NCI-H2196 (cell line): ENCODE measurements at regions not wholly inside any gene's neighbourhood (a gene's known extent, or its start where the extent isn't known, plus 50 kb on each side); places are given as distances from the start of the nearest gene placed in this dataset.
A peak's percentile ranks its signal among the peaks of the same experiment; 100 is the strongest.

ENCODE experiments used
- DNase-seq: peaks from one replicate; lab custom pipeline; 2025; ENCODE audit not compliant: unreplicated experiment; lab: John Stamatoyannopoulos, UW

DNA sequence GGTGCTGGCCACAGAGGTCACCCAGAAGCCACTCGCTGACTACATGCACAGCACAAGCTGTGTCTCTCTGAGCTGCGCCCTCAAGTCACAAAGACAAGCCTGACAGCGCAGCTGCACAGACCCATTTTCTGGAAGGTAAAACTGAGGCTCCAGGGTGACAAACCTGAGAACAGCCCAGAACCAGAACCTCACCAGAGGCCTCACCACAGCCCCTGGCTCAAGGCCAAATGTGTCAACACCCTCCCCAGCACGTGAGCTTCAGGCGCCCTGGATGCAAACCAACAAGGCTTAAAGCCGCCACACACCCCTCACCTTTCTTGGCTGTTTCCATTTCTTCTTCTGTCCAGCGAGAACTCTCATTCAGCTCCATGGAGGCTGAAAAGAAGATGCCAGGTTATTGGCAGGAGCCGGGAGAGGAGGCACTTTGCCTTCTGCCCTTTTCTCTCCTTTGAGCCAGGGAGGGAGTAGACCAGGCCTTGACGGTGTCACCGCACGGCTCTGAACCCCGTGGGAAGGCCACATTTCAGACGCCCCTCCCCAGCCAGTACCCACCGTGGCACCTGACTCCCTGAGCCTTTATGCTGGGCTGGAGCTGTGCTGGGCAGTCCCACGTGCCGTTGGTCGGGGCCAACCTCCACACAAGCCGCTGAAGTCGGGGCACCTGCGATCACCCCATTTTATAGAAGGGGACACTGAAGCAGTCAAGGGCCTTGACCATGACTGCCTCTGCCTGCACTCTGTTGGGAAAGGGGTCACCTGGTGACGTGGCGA lies 103.1 kb downstream of the RFLNA start:
- peak; percentile 66 for DNase-seq

DNA sequence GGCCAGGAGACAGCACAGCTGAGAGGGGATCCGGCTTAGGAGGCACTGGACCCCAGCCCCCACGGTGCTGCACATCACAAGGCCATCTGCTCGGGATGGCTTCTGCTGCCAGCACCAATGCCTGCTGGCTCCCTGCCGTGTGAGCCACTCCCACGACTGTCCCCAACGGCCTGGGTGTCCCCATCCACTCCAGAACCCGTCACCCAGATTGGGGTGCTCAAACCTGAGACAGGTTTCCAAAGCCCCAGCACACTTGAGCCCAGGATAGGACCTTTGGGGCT lies 102.4 kb downstream of the RFLNA start:
- no peak for DNase-seq

DNA sequence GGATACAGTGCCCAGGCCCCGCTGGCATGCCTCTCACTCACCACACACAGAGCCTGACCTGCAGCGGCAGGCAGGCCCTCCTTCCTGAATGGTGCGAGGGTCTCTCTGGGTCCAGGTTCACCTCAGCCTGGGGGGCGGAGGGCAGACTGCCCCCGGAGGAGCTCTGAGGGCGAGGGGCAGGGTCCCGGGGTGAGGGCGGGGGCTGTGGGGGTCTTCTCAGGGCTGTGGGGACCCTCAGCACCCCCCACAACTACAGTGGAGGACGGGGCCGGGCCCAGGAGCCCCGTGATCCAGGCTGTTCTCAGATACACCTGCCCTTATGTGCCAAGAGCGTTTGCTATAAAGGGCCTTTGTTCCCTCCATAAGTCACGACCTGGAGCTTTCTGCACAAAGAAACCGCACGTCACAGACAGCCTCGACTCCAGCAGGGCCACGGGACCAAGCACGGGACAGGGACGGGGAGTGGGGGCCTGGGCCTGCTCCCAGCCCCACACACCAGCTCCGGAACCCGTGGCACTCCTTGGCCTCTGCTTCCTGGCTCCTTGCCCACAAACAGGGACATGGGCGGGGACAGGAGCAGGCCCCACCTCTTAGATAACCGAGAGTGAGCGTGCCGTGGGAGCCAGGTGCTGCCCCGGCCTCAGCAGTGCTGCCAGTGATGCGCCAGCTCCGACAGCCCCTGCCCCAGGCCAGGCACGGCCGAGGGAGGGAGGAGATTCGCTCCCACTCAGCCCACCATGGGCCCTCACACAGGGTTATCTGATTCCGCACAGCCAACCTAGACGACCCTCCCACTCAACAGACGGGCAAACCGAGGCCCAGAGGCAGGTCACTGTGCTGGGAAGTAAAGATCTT lies 101.9 kb downstream of the RFLNA start:
- peak; percentile 25 for DNase-seq

DNA sequence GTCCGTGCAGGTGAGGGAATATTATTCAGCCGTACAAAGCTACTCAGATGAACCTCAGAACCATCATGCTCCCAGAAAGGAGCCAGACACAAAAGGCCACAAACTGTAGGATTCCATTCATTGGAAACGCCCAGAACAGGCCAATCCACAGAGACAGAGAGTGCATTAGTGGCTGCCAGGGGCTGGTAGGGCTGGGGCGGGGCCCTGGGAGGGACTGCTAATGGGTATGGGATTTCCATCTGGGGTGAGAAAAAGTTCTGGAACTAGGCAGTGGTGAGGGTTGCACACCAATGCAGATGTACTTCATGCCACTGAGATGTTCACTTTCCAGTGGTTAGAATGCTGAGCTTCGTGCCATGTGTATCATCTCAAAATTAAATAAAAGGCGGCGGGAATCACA lies 101.1 kb downstream of the RFLNA start:
- no peak for DNase-seq

DNA sequence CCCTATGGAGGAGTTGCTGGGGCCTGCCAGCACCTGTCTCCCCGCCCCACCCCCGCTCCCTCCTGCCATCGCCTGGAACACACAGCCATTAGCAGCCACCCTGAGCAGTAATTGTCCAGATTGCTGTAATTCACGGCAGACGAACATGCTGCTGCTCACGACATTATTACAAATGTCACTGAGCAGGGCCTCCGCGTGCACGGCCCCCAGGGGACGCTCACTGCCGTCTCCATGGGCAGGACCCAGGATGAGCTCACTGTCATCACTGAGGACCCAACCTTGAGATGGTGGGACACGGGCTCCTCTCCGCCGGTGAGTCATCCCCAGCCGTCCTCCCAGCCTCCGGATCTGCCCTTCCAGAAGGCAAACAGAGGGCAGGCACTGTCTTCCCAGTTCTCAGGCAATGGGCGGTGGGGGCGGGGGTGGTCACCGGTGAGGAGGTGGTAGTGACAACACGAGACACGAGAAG lies 100.4 kb downstream of the RFLNA start:
- no peak for DNase-seq

DNA sequence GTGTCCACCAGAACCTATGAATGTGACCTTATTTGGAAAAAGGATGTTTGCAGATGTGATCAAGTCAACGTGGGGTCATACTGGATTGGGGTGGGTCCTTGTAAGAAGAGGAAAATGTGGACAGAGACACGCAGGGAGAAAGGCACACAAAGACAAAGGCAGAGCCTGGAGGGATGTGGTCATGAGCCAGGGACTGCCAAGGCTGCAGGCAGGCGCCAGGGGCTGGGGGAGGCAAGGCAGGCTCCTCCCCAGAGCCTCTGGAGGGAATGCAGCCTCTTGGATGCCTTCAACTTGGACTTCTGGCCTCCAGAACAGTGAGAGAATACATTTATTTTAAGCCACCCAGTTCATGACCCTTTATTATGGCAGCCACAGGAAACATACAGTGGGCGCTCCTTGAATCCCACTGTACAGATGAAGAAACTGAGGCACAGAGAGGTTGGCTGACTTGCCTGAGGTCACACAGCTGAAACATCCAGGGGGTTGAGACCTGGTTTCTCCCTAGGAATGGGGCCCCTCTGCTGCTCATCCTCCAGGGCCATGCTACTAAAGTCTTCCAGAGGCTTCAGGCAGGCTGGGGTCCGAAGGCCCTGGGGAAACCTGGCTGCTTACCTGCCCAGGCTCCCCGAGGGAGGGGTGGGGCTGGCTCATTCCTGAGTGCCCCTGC lies 99.7 kb downstream of the RFLNA start:
- no peak for DNase-seq

DNA sequence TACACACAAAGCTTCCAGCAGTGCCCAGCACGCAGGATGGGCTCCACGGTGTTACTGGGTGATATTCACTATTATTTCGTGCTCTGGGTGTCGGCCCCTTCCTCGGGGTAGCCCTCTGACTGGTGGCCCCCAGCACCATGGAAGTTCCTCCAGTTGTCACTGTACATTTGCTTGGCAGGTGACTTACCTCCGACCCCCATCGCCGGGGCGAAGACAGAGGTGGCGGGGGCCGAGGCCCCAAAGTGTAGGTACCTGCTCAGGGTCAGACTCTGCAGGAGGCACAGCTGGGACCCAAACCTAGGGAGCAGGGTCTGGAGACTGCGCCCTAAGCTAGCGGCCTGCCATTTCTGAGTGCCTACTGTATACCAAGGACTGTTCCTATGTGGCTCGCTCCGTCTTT lies 98.9 kb downstream of the RFLNA start:
- no peak for DNase-seq

DNA sequence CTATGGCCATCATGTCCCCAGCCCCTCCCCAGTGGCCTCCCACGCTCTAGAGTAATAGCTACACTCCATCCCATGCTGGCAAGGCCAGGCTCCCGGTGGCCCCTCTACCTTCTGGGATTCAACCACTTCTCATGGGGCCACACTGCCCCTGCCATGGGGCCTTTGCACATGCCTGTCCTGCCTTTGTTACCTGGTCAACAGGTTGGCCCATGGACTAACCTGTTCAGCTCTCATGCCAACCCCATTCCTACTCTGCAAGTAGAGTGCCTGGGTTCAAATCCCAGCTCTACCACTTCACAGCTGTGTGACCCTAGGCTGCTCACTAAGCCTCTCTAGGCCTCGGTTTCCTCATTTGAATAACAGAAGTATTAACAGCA lies 98.5 kb downstream of the RFLNA start:
- DNase-seq = no peak

DNA sequence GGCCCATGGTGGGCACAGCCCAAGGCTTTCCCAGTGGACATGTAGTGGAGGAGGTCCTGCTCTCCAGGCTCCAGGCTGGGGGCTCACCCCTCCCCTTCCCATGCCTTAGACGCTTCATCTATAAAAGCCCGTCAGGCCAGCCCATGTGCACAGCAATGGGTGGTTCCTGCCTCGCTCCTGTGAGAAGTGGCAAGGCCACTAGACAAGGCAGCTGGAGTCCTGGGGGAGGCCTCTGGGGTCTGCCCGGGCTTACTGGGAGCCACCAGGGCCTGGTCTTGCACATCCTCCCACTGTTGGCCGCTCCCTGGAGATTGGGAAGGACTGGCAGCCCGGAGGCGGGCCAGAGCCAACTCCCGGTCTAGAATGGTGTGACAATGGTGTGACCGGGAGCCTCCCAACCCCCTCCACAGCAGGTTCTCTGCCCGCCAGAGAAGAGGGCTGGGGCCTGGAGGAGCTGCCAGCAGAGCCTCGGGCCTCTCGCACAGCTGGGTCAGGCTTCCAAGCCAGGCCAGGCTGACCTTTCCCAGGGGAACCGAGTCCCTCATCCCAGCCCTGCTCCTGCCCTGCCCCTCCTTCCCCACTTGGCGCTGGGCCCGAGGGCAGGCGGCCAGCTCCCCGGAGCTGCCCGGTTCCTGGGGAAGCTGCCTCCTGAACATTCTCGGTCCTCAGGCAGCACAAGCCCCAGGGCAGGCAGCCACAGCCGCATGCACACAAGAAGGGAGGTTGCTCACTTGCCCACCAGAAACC lies 97.9 kb downstream of the RFLNA start:
- DNase-seq = peak; percentile 80

DNA sequence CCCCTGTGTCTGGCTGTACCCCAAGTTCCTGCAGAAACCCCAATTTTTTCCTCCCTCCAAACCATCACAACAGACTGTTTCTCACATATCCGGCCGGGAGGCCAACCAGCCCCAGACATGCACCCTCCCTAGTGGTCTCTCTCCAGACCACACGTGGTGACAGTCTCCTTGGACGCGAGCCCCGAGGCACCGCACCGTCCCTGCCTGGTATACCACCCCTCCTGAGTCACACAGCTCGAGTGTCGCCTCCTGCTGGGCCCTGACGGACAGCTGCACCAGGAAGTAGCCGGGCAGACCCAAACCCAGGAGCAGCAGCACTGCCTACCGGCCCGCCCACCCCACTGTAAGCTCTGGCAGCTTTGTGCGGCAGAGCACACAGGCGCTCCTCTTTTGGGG lies 97.4 kb downstream of the RFLNA start:
- DNase-seq = no peak

DNA sequence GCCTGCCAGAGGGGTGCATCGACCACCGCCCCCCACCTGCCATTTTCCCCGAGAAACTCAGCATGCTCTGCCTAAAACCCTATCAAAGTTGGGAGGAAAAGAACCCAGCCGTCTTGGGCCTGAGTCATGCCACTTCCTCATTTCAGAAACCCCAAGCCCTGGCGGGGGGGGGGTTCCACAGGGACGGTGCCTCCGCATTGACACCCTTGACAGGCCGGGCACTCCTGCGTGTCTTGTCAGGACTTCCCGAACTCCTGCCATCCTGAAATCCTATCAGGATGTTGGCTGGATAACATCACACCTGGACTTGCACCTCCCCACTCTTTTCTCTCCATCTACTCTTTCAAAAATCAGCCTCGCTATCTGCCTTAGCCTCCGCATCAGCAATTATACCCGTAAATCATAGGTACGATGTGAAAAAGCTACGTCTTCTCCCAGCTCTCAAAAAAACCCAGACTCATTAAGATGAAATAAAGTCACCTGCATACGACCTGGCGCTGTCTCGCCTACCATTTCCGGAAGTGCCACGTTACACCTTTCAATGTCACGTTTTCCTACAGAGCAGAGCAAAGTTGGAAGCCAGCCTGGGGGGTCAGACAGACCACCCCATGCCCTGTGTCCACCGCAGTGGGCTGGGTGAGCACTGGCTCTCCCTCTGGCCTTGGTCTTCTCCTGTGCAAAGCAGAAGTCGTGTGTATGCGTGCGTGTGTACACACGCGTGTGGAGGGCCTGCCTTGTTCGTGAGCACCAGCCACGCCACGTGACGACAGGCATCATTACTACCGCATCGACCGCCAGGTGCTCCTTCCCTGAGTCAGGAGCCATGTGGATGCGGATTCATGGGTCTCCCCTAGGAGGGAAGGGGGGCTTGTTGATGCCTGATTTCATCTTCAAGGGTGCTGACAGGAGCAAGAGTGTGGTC lies 96.7 kb downstream of the RFLNA start:
- DNase-seq = no peak

DNA sequence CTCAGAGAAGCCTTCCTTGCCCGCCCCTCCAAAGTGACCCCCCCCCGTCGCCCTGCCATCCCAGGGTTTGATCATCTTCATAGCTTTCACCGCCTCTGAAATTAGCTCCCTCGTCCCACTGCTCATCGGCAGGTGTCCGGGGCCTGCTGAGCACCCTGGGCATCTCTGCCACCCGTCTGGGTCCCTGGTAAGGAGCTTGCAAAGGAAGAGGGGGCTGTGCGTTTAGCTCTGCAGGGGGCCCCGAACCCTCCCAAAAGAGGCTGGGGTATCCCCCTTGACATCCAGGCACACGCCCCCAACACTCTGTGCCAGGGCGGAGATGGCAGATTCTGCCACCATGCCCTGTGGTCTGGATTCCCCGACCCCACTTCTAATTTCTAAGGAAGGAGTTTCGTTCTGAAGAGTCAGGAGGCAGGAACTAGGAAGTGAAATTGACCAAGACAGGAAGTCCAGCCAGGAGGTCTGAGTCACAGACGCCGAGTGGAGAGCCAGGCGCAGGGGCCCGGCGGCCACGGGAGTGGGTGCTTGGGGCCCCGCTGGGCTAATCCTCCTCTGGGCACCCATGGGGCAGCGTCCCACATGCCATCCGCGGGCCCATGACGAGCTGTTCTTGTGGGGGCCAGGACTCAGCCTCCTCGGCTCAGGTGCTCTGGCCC lies 95.7 kb downstream of the RFLNA start:
- no peak for DNase-seq

DNA sequence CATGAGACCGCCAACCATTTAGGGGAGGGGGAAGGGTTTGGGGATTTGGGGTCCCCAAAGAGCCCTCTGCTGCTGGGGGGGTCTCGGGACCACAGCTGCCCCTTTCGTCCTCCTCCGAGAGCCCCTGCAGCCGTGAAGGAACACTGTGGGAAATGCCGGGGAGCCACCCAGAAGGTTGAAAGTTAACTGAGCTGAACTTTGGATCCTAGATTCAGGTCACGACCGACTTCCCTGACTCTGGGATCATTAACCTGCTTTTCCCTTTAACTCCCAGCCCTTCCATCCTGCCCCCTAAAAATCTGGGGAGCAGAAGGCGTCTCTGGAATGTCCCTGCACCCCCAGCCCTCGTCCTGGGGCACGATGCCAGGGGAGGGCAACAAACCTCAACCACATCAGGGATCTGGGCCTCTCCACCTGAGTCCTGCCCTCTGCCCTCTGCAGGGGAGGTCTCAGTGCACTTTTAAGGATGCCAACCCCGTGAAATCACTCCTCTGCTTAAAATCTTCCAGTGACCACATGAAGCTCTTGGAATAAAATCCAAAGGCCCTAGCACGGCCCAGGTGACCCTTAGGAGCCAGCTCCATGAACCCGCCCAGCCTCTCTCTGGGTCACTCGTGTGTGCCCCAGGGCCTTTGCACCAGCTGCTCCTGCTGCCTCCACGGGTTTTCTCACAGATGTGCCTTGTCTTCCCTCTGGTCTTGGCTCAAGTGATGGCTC lies 95.0 kb downstream of the RFLNA start:
- no peak for DNase-seq

DNA sequence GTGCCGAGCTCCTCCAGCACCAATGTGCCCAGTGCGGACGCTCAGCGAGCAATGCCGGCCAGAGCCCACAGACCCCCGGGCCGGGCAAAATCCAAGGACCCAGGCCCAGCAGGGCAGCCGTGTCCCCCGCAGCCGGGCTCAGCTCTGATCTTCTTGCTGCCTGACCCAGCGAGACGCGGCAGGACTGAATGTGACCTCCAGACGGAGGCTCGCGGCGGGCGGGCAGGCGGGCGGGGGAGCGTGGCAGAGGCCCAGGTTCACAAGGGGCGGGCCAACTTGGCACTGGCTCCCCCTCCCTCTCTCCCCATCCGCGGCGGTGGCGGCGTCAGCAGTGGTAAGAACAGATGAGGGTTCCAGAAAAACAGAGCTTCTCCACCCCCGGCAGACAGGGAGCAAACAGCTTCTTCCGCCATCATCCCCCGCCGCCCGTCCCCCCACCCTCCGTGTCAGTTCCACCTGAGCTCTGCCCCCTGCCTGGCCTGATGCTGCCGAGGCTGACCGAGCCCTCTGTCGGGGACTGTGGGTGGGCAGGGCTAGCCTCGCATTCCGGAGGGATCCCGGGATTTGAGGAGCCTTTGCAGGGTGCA lies 94.3 kb downstream of the RFLNA start:
- peak; percentile 85 for DNase-seq

DNA sequence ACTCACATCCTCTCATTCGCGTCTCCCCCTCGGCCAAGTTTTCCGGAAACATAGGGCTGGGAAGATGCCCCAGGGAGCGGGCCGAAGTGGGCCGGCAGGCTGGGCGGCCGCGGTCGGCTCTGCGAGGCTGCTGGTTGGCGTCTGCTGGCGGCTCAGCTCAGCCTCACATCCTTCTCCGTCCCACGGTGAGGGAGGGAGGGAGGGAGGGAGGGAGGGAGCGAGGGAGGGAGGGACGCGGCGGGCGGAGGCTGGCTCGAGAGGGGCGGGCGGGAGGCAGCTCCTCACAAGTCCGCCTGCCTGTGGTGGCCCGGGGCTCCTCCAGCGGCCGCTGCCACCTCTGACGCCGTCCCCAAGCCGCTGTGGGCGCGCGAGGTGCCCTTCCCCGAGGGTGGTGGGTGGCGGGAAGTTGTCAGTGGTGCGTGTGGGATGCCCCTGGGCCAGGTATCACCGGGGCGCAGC lies 93.8 kb downstream of the RFLNA start:
- DNase-seq = peak; percentile 76

DNA sequence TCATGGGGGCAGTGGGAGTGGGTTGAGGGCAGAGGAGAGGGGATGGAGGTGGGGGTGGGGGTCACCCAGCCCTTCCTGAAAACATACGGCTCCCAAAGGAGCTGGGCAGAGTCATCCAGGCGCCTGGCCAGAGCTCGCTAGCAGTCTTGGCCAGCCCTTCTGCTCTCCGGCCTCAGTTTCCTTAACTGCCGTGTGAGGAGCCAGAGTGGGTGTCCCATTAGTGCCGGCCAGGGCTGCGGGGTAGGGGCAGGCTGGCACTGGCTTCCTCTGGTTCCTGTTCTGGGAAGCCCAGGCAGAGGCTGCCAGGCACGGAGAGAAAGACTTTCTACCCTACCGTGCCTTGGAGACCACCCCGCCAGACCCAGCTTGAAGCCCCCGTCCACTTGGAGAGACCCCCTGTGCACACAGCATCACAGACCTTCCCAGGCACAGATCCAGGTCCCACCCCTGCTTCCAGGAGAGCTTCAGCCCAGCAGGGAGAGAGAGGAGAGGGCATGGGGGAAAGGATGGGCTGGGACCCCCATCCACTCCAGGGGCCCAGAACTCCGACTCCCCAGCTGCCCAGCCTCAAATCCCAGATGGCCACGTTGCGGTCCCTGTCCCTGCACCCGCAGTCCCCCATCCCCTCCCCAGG lies 93.3 kb downstream of the RFLNA start:
- no peak for DNase-seq

DNA sequence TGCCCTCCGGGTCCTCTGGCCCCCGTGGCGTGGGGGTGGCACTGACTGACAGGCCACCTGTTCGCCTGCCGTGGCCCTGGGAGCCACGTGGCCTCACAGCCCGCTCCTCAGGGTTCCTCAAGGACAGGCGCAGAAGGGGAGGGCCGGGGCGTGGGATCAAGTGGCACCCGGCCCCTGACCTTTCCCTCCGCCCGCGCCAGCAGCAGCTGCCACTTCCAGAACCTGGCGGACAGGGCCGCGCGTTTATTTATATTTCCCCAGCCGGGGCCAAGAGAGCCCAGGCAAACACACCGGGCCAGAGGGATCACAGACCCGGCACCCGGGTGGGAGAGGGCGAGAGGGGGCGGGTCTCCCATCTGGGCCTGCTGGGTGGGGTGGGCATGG lies 92.6 kb downstream of the RFLNA start:
- peak; percentile 28 for DNase-seq
